Epithelial cell of proximal tubule (primary cell): ENCODE measurements at regions not wholly inside any gene's neighbourhood (a gene's known extent, or its start where the extent isn't known, plus 50 kb on each side); places are given as distances from the start of the nearest gene placed in this dataset.
"Not testable (repeated sequence)": the region's sequence is repeated elsewhere in the genome, so short reads cannot be mapped to it uniquely, and the experiment has no call there.

Source experiments
- DNase-seq: peaks from one replicate; pipeline ENCODE4 v3.0.0-alpha.2; 2011; ENCODE audit warnings: low read depth
- H3K4me3 ChIP-seq: 2 replicates; pipeline ENCODE4 v1.5.1; 2011; ENCODE audit warnings: low read depth, mild to moderate bottlenecking, low read length
- CTCF ChIP-seq: conservative IDR thresholded peaks from 2 replicates; pipeline ENCODE4 v1.5.1; 2012; ENCODE audit warnings: low read depth, mild to moderate bottlenecking, low read length

- no peak for TF ChIP-seq CTCF
- no peak overlapping the region for H3K4me3 ChIP-seq
- DNase-seq = no peak
Measured at GRCh38 chr16:85225721-85226120, 113.4 kb upstream of the CIBAR2 start.

GRCh38 chr16:85227084-85227945, 115.0 kb upstream of the CIBAR2 start:
- TF ChIP-seq CTCF = no peak
- H3K4me3 ChIP-seq = no peak overlapping the region
- no peak for DNase-seq

GRCh38 chr16:85227946-85228862, 115.9 kb upstream of the CIBAR2 start:
- no peak for DNase-seq
- H3K4me3 ChIP-seq = no peak overlapping the region
- no peak for TF ChIP-seq CTCF

GRCh38 chr16:85228970-85229430, 116.7 kb upstream of the CIBAR2 start:
- no peak for DNase-seq
- TF ChIP-seq CTCF = no peak
- H3K4me3 ChIP-seq = no peak overlapping the region

- no peak overlapping the region for H3K4me3 ChIP-seq
- DNase-seq = no peak
- TF ChIP-seq CTCF = no peak
Measured at GRCh38 chr16:85229869-85230462, 117.7 kb upstream of the CIBAR2 start.

- DNase-seq = not testable (repeated sequence)
Measured at GRCh38 chr16:85230764-85231383, 118.6 kb upstream of the CIBAR2 start.

GRCh38 chr16:85231959-85232358, 119.7 kb upstream of the CIBAR2 start:
- no peak overlapping the region for H3K4me3 ChIP-seq
- no peak for TF ChIP-seq CTCF
- no peak for DNase-seq

More at GRCh38 chr16:85230764-85231383, 118.6 kb upstream of the CIBAR2 start:
- H3K4me3 ChIP-seq = not testable (repeated sequence)
